Transverse colon (tissue), 4 donors: ENCODE measurements at regions not wholly inside any gene's neighbourhood (a gene's known extent, or its start where the extent isn't known, plus 50 kb on each side); places are given as distances from the start of the nearest gene placed in this dataset.

ENCODE experiments used
- CTCF ChIP-seq, 5 experiments: fragments of 200-600 bp in 3 of 5; fragments of 450-650 bp in 2 of 5; sonication (generic) in 3 of 5; IDR thresholded peaks; 1 replicate in 2 of 5; 2 replicates in 3 of 5; pipeline ENCODE4 v1.5.1; 2016 to 2017; ENCODE audit warnings: antibody characterized with exemption in 5 of 5, inconsistent platforms in 3 of 5, mild to moderate bottlenecking in 2 of 5, moderate library complexity in 1 of 5
- EP300 ChIP-seq: sonication (generic); formaldehyde crosslinking; IDR thresholded peaks from one replicate; pipeline ENCODE4 v1.6.1; 2017; ENCODE audit warnings: antibody characterized with exemption, low read depth
- POLR2AphosphoS5 ChIP-seq, 3 donors: sonication (generic); formaldehyde crosslinking; IDR thresholded peaks; one replicate each; pipeline ENCODE4 v1.6.1; 2016; ENCODE audit warnings: antibody characterized with exemption in 3 of 3

GRCh38 chr6:90716376-90716775 lies 129.5 kb upstream of the MAP3K7 start:
- TF ChIP-seq EP300: no peak
- no peak for TF ChIP-seq POLR2AphosphoS5 (IDR thresholded peaks at IDR 0.05)
- TF ChIP-seq CTCF (IDR thresholded peaks at IDR 0.05): no peak
